Thymus (tissue), 11 donors: ENCODE measurements at regions not wholly inside any gene's neighbourhood (a gene's known extent, or its start where the extent isn't known, plus 50 kb on each side); places are given as distances from the start of the nearest gene placed in this dataset.

Source experiments
- DNase-seq, 9 donors: peaks; one replicate each; pipeline ENCODE4 v3.0.0-alpha.2; 2013; ENCODE audit warnings: low spot score in 9 of 9, low read depth in 6 of 9, missing footprints in 1 of 9
- H3K27ac ChIP-seq, 2 donors: one replicate each; pipeline ENCODE4 v1.5.1; 2013; ENCODE audit warnings: control low read depth in 1 of 2, low read depth in 1 of 2, low read length in 1 of 2, mild to moderate bottlenecking in 1 of 2, moderate library complexity in 1 of 2
- H3K27me3 ChIP-seq, 2 donors: one replicate each; pipeline ENCODE4 v1.5.1; 2013; ENCODE audit warnings: low read length in 1 of 2; ENCODE audit not compliant: control insufficient read depth in 2 of 2, insufficient read depth in 1 of 2
- H3K36me3 ChIP-seq, 2 donors: one replicate each; pipeline ENCODE4 v1.5.1; 2013; ENCODE audit warnings: low read length in 1 of 2, mild to moderate bottlenecking in 1 of 2, moderate library complexity in 1 of 2; ENCODE audit not compliant: control insufficient read depth in 2 of 2, insufficient read depth in 2 of 2
- H3K4me1 ChIP-seq, 2 donors: one replicate each; pipeline ENCODE4 v1.5.1; 2013; ENCODE audit warnings: low read length in 2 of 2; ENCODE audit not compliant: control insufficient read depth in 2 of 2, insufficient read depth in 2 of 2
- H3K4me3 ChIP-seq, 2 donors: one replicate each; pipeline ENCODE4 v1.5.1; 2013; ENCODE audit warnings: low read length in 2 of 2, control low read depth in 1 of 2, mild to moderate bottlenecking in 1 of 2
- H3K9me3 ChIP-seq, 2 donors: one replicate each; pipeline ENCODE4 v1.5.1; 2013; ENCODE audit warnings: low read length in 1 of 2, mild to moderate bottlenecking in 1 of 2; ENCODE audit not compliant: control insufficient read depth in 2 of 2, insufficient read depth in 1 of 2
- WGBS: extraction: QIAGEN DNeasy Blood & Tissue Kit; methylation state at CpG from one replicate; pipeline ENCODE4 v1.1.7; 2013; 5-methylcytosine and 5-hydroxymethylcytosine counted together
- donor health status: healthy.

DNA sequence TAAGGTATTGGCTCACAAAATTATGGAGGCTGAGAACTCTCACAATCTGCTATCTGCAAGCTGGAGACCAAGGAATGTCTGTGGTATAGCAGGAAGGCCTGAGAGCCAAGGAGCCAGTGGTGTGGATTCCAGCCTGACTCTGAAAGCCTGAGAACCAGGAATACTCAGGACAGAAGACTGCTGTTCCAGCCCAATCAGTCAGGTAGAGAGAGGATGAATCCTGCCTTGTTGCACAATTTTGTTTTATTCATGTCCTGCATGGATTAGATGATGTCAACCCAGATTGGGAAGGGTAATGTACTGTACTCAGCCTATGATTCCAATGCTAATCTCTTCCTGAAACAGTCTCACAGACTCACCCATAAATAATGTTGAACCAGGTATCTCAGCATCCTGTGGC is 312.4 kb upstream of the KCNMB2 start:
- no peaks in the 10 kb centered on the region for H3K9me3 ChIP-seq
- H3K27ac ChIP-seq = no peak overlapping the region
- no peak overlapping the region for H3K4me3 ChIP-seq
- H3K27me3 ChIP-seq = no peaks in the 10 kb centered on the region
- no peaks in the 10 kb centered on the region for H3K4me1 ChIP-seq
- no peak for DNase-seq
- no peaks in the 10 kb centered on the region for H3K36me3 ChIP-seq

DNA sequence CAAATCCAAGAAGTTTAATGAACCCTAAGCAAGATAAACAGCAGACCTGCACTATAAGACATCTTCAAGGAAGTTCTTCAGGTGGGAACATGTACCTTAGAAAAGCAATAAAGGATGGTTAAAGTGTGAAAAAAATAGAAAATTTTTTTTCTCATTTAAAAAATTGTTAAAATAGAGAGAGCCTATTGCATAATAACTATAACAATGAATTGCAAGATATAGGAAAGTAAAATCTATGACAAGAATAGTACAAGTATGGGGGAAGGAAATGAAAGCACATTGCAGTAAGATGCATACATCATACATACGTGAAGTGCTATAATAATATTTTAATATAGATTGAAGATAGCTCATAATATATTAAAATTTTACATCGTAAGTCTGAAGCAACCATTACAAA is 310.1 kb upstream of the KCNMB2 start:
- Histone ChIP-seq H3K36me3 (no peaks in the 10 kb centered on the region), H3K4me1 (no peaks in the 10 kb centered on the region), H3K9me3 (no peaks in the 10 kb centered on the region), H3K4me3 (no peak overlapping the region), H3K27ac (no peak overlapping the region), H3K27me3 (no peaks in the 10 kb centered on the region)
- no peak for DNase-seq
- 96% methylated on average over 2 of the region's 2 CpGs for WGBS

DNA sequence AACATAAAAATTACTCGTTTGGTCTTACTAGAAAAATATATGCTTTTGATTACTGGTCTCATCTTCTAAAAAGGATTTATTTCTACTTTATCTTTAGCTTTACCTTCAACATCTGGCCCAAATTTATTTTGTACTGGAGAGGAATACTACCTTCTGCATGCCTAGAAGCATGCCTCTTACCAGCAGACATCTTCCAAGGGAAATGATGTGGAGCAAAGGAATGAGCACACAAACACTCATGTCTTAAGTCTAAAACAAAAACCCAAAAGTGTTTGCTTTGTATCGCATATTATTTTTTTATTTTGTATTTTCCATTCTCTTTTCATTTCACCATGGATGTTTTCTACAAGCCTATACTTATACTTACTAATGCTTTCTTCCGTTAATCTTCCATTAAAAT is 304.6 kb upstream of the KCNMB2 start:
- DNase-seq = no peak
- H3K4me1 ChIP-seq = no peaks in the 10 kb centered on the region
- H3K4me3 ChIP-seq = no peak overlapping the region
- H3K27ac ChIP-seq = no peak overlapping the region
- H3K27me3 ChIP-seq = no peaks in the 10 kb centered on the region
- 98% methylated on average over 3 of the region's 3 CpGs for WGBS
- no peaks in the 10 kb centered on the region for H3K9me3 ChIP-seq
- no peaks in the 10 kb centered on the region for H3K36me3 ChIP-seq

DNA sequence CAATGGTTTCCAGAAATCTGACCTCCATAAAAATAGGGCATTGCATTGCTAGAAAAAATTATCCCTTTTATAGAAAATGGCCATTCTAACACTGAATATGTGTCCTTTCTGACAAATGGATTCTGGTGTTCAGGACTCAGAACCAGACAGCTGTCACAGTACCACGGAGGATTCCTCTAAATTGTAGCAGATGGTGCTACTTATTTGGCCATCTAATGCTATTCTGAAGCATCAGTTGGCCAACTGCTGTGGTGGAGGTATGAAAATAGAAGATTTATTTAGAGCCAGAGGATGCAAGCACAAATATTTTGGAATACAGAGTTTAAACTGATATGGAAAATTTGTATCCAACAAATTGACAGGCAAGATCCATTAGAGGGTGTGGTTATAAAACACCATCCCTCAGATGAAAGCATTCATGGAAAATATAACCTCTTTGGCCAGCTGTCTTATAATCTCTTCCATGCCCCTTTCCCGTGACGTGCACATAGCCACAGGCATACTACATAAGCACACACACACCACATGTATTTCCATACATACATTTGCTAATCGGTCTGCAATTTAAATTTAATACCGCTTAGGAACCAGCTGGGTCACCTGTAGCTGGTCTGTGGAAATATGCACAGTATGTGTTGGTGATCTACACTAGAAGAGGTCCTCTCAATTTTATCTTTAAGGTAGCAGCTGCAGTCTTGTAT is 302.7 kb upstream of the KCNMB2 start:
- DNase-seq = no peak
- 98% methylated on average over 5 of the region's 5 CpGs for WGBS
- H3K36me3 ChIP-seq = no peaks in the 10 kb centered on the region
- no peaks in the 10 kb centered on the region for H3K4me1 ChIP-seq
- no peak overlapping the region for H3K4me3 ChIP-seq
- no peaks in the 10 kb centered on the region for H3K27me3 ChIP-seq
- no peaks in the 10 kb centered on the region for H3K9me3 ChIP-seq
- no peak overlapping the region for H3K27ac ChIP-seq

DNA sequence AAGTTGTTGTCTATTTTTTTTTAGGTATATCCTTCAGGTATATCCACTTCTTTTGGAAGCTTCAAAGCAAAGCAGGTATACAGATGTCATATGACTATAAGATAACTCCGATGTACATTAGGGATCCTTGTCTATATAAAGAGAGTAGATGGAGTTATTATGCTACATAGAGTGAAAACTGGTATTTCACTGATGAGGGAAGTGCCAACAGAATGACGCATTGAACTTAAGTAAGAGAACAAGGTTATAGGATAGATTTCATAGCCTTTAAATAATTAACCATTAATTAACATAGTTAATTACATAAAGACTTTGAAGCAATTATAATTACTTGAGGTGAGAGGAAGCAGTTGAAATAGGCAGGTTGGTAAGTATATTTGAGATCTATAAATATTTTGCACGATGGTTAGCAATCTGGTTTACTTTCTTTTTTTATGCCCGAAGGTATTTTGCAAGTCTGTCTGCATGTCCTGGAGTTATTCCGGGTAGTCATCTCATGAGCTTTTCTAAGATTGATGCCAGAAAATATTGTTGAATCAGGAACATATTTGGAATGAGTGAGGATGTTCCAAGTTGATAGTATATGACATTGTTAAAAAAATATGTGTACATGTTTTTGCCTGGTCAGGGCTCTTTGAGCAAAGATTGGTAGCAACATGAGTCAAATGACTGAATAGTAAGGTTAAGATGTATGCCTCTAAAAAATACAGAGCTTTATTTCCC is 299.5 kb upstream of the KCNMB2 start:
- Histone ChIP-seq H3K4me3 (no peak overlapping the region), H3K36me3 (no peaks in the 10 kb centered on the region), H3K27ac (no peak overlapping the region), H3K27me3 (no peaks in the 10 kb centered on the region), H3K4me1 (no peaks in the 10 kb centered on the region), H3K9me3 (no peaks in the 10 kb centered on the region)
- no peak for DNase-seq
- 96% methylated on average over 5 of the region's 5 CpGs for WGBS

DNA sequence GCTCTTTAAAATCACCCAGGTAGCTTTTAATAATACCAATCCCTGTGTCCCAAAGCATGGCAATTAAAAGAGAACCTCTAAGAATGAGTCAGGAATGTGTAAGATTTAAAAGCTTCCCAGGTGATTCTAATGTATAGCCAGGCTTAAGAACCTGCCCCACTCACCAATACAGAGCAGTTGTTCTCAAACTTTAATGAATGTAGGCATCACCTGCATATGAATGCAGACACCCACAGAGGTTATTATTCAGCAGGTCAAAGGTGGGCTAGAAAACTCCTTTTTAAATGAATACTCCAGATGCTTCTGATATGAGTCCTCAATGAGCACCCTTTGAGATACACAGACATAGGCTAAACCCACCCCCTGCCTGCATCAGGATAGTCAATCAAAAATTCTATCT is 298.1 kb upstream of the KCNMB2 start:
- Histone ChIP-seq H3K4me1 (no peaks in the 10 kb centered on the region), H3K27me3 (no peaks in the 10 kb centered on the region), H3K9me3 (no peaks in the 10 kb centered on the region), H3K27ac (no peak overlapping the region), H3K4me3 (no peak overlapping the region), H3K36me3 (no peaks in the 10 kb centered on the region)
- no peak for DNase-seq

DNA sequence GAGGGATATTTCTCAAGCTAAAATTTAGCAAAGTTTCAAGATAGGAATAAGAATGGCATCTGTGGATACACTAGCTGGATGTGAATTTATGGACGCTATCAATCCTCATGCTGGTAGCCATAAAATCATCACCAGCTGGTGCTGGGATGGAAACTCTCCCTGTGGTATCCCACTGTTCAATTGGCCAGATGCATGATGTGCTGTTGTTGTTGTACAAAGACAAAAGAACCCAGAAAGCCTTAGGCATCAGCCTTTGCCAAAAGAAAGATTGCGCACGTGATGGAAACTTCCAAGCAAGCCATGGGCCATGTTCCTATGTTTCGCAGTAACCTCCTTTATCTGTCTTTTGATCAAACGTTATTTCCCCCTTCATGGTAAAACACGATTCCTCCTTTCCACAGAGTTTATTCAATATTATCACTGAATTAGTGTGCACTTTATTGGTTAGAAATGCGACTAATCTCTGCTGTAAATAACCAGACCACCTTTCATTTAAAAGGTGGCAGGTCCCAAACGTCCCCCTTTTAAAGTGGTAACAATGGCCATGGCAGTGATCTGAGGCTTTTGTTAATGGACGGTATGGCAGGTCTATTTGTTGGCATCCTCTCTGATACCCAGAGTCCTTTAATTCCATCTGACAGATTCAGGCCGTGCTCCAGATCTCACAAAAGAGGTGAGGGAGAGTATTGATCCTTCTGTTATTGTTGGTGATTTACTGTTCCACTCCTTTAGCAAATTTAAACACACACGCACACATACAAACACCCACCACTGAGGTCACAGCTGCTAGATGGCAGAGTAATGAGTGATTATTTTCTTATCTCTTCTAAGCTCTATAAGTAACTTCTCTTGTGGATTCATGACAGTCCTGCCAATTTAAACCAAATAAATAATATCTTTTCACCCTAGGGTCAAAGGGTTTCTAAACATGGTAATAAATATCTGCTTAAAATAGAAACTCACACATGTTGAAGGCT is 291.2 kb upstream of the KCNMB2 start:
- no peak overlapping the region for H3K27ac ChIP-seq
- H3K4me1 ChIP-seq = no peaks in the 10 kb centered on the region
- H3K36me3 ChIP-seq = no peaks in the 10 kb centered on the region
- no peak for DNase-seq
- H3K4me3 ChIP-seq = no peak overlapping the region
- H3K27me3 ChIP-seq = no peaks in the 10 kb centered on the region
- H3K9me3 ChIP-seq = no peaks in the 10 kb centered on the region
- WGBS = 97% methylated on average over 11 of the region's 11 CpGs

DNA sequence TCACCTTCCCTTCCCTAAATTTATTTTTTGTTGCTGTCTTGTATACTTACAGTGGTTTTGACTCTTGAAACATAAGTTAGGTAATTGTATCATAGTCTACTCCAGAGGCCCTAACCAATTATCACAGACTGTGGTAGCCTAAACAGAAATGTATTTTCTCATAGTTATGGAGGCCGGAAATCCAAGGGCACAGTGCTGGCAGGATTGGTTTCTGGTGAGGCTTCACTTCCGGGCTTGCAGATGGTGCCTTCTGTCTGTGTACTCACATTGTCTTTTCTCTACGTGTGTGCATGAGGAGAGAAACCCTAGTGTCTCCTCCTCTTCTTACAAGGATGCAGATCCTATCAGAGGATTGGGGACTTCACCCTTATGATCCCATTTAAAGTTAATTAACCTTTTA is 290.2 kb upstream of the KCNMB2 start:
- H3K4me3 ChIP-seq = no peak overlapping the region
- no peaks in the 10 kb centered on the region for H3K27me3 ChIP-seq
- no peaks in the 10 kb centered on the region for H3K36me3 ChIP-seq
- H3K4me1 ChIP-seq = no peaks in the 10 kb centered on the region
- no peaks in the 10 kb centered on the region for H3K9me3 ChIP-seq
- WGBS = 98% methylated on average over 3 of the region's 3 CpGs
- no peak for DNase-seq
- H3K27ac ChIP-seq = no peak overlapping the region

DNA sequence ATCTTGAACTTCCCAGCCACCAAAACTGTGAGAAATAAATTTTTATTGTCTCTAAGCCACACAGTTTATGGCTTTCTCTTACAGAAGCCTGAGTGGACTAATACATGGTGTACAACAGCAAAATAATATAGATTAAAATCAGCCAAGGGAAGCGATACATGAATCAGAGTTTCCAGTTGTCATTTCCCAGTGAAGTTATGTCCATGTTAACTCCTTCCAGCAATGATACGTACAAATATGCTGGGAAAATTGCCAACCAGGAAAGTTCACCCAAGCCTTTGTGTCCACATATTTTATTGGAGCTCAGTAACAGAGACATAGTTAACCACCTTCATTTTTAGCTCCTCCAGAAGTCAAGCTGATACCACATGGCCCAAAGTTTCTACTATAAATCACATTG is 280.9 kb upstream of the KCNMB2 start:
- no peaks in the 10 kb centered on the region for H3K4me1 ChIP-seq
- no peak for DNase-seq
- H3K27ac ChIP-seq = no peak overlapping the region
- H3K9me3 ChIP-seq = no peaks in the 10 kb centered on the region
- no peaks in the 10 kb centered on the region for H3K27me3 ChIP-seq
- 99% methylated on average over 2 of the region's 2 CpGs for WGBS
- no peak overlapping the region for H3K4me3 ChIP-seq
- H3K36me3 ChIP-seq = no peaks in the 10 kb centered on the region
